ENCODE measurements at regions not wholly inside any gene's neighbourhood (a gene's known extent, or its start where the extent isn't known, plus 50 kb on each side); places are given as distances from the start of the nearest gene placed in this dataset.
"Not testable (repeated sequence)": the region's sequence is repeated elsewhere in the genome, so short reads cannot be mapped to it uniquely, and the experiment has no call there.

DNA sequence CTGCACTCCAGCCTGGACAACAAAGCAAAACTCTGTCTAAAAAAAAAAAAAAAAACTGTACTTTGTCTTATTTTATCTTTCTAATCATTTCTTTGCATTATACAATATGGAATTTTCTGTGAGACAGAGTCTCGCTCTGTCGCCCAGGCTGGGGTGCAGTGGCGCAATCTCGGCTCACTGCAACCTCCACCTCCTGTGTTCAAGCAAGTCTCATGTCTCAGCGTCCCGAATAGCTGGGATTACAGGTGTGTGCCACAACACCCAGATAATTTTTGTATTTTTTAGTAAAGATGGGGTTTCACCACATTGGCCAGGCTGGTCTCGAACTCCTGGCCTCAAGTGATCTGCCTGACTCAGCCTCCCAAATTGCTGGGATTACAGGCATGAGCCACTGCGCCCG is 90.0 kb downstream of the MRPL14 start:
- not testable (repeated sequence) for DNase-seq (ENCODE audit: low read depth)

DNA sequence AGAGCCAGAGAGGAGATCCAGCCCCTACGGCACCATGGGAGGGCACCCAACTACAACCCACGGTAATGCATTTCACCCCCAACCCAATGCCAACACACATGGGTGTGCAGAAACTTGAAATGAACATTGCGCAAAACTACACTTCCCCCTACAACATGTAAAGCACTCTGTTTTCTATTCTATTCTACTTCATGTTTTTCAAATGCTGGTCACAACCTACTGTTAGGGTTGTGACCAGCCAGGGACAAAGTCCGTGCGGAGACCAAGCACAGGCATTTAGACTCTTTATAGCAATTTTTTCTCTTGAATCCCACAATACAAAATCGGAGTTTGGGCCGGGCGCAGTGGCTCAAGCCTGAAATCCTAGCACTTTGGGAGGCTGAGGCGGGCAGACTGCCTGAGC is 90.6 kb downstream of the MRPL14 start:
- no peak for DNase-seq (ENCODE audit: low read depth)

DNA sequence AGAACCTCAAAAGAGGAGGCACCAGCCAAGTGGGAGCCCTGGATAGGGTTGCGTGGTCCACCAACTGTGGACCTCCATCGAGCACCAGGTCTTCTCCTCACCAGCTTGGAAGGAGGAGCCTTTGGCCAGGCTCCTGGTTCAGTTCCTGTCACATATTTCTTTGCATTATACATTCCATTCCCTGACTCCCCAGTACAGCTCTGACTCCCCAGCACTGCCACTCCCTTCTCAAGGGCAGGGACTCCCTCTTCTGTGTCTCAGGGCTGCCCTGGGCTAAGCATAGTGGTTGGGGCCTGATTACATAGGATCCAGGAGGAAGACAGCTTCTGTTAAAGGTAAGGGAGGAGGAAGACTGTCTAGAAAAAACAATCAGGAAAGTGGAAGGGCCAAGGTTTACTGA is 91.1 kb downstream of the MRPL14 start:
- DNase-seq (ENCODE audit: low read depth): no peak

DNA sequence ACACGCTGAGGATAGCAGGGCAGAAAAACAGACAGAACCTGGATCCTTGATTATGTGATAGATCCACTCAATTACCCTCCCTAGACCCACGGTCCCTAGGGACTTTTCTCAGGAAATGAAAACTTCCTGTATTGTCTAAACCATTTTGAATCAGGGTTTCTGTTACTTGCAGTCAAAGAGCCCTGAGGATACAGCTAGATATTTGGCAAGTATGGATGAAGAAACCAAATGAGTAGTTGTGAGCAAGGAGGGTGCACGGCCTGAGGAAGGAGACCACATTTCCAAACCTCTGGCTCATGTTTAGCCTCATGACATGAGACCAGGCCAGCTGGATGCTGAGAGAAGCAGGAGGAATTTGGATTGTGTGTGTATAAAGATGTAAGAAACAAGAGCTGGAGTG is 91.6 kb downstream of the MRPL14 start:
- no peak for DNase-seq (ENCODE audit: low read depth)

DNA sequence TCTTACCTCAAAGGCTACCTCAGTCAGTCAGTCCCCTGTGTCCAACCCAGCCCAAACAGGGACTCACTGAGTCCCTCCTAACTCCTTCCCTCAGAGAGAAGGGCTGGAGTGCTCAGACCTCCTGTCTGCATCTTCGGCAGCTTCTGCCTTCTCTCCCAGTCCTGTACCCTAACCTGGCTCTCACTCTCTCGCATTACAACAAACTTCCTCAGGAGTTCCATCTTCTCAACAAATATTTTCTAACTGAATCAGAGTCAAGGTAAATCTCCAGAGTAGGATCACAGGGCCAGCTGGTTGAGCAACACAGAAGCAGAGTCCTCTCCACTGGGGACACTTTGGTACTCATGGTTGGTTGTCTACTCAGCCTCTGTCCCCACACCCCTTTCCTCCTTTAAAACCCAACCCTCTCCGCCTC is 92.3 kb downstream of the MRPL14 start:
- DNase-seq (ENCODE audit: low read depth): no peak

DNA sequence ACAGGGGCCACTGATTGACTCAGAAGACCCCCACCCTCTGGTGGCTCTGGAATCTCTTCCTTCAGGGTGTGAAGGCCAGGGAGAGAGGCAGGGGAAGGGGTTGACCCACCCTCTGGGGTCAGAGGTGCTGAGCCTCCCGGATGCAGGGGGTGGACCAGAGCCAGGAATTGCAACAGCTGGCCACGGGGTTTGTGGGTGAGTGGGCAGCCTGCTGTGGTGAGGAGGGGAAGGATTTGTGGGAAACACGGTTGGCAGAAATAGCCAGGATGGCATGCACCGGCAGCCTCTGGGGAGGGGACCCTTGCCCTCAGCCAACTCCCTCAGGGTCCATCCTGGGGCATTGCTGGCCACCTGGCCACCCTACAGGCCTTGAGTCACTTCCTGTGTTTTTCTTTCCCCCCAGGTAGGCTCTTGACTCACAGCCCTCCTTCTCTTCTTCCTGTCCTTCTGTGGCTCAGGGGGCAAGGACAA is 92.8 kb downstream of the MRPL14 start:
- no peak for DNase-seq (ENCODE audit: low read depth)

DNA sequence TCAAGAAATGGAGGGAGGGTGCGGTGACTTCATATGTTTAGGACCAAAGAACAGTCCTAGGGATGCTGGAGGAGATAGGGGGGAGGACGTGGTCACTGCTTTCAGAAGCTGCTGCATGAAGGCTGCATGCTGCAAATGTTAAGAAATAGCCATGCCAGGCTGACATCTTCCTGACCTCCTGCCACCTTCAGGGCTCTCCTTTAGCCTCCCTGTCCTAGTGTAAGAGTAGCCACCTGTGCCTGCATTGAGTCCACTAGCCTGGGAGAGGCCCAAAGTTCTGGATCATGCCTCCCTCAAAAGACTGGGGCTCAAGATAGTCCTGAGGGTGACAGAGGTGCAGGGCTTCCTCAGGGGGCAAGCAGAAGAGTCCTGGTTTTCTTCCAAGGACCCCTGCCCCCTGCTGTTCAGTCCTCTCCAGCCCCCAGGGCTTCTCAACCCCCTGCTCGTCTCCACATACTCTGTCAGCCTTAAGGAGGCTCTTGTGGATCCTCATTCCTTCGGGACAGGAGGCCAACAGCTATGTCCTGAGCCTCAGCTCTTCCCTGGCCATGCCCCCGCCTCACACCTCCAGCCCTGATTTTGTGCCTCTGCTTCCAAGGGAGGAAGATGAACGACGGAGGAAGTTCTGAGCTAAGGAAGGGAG is 96.3 kb downstream of the MRPL14 start:
- no peak for DNase-seq (ENCODE audit: low read depth)

DNA sequence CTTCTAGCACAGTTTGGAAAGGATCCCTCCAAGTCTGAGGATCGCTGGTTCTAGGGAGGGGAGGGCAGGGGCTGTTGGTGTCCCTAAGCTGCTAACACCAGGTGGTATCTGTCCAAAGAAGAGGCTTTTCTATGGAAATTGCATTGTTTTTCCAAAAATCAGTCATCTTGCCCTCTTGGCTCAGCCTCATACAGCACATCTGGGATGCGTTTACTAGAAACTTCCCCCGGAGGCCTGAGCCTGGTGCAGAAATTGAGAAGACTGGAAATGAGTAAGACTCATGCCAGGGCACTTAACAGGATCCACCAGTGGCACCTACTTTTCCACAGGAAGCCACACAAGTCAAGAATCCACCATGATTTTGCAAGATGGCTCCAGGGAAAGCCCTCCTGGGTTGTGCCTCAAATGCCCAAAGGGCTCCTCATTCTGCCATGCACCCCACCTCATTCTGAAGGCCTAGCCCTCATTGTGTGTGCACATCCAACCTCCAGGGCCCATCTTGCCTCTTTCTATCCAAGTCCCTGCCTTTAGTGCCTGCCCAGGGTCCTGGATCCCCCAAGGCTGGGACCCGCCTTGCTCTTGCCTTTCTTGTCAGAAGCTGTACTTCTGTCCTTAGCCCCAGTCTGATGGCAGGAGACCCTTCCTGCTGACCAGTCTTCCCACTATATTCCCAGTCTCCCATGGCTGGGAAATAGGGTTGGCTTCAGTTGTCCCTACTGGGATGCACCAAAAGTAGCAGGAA is 97.6 kb downstream of the MRPL14 start:
- DNase-seq (ENCODE audit: low read depth): no peak

DNA sequence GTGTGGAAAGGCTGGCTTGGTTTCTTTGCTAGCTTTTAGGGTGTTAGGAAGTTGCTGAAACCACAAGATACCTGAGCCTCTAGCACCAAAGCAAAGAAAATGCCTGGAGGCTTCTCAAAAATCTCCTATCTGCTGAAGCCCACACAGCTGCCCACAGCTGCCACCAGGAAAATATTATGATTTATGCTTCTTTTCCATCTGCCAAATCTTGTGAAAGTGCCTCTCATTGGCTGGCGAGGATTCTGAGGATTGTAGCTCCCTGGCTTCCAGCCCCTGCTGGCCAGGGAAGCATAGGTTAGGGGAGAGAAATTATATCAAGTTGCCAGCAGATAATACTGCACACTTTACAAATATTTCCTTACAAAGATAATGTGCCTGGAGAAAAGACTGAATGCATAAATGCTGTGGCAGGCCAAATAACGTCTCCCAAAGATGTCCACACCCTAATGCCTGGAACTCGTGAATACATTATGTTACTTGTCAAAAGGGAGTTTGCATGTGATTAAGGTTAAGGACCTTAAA is 98.4 kb downstream of the MRPL14 start:
- no peak for DNase-seq (ENCODE audit: low read depth)

DNA sequence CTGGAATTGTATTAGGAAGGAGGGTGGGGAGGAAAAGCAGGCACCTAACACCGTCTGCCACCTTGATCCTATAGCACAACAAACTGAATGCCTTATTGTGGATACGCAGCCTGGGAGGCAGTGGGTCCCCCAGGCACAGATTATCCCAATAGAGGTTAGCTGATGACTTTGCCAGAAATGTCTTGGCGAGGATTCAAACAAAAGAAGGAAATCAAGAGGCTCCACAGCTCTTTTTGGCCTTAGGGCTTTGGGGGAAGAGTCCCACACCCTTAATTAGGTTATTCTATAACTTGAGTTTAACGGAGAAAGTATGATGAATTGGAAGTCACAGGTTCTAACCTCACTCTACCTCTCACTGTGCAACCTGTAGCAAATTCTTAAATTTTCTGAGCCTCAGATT is 102.0 kb downstream of the MRPL14 start:
- DNase-seq (ENCODE audit: low read depth): no peak

DNA sequence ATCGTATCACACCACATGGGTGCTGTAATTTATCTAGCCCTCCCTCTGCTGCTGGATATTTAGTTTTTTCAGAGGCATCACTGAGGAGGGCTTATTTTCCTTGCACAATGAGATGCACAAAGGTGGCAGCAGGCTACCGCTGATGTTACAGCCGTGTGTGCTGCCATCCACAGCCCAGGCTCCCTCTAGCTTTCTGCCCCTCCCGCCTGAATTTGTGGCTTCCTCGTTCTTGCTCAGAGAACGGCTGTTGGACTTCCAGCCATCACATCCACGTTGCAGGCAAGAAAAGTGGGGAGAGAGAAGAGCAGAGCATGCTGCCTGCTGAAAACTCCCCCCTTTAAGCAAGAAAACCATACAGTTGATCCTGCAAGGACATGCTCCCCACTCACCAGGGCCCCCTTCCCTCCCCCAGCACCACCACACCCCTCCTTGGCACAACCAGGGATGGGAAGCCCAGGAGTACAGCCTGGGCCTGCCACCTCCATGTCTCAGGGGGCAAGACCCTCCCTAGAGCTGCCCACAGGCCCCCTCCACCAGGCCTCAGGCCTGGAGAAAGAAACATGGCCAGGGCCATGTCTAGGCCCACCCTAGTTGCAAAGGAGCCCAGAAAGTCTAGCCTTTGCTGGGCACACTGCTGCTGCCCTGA is 102.6 kb downstream of the MRPL14 start:
- DNase-seq (ENCODE audit: low read depth): no peak

DNA sequence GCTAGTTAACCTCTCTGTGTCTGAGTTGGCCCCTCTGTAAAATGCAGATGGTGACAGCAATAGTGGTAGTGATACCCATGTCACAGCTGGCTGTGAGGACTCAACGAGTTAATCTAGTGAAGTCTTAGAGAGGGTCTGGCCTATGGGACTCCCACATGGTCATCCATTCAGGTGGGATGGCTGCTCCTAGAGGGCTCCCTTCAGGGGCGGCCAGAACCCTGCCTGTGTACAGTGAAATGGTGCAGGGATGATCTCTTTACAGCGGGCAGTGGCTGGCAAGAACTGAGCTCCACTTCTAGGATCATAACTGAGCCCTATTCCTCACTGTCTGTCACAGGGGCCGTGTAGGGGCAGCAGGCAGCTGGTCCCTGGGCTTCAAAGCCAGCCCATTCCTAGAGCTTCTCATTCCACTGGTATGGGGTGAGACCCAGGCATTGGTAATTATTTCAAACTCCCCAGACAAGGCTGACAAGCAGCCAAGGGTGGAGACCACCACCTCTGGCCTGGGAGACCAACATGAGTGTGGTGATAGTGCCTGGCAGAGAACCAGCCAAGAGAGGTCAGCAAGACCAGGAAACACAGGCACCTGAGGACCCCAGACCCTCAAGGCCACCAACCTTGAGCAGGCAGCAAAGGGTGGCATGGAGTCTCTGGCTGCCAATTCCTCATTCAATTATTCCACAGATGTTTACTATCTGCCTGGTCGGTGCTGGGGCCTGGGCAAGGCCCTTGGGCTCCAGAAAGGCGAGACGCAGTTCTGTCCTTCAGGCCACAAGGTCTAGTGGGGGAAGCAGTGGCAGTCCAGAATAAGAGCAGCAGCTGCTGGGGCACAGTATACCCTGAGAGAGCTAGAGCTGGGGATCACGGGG is 103.4 kb downstream of the MRPL14 start:
- no peak for DNase-seq (ENCODE audit: low read depth)

DNA sequence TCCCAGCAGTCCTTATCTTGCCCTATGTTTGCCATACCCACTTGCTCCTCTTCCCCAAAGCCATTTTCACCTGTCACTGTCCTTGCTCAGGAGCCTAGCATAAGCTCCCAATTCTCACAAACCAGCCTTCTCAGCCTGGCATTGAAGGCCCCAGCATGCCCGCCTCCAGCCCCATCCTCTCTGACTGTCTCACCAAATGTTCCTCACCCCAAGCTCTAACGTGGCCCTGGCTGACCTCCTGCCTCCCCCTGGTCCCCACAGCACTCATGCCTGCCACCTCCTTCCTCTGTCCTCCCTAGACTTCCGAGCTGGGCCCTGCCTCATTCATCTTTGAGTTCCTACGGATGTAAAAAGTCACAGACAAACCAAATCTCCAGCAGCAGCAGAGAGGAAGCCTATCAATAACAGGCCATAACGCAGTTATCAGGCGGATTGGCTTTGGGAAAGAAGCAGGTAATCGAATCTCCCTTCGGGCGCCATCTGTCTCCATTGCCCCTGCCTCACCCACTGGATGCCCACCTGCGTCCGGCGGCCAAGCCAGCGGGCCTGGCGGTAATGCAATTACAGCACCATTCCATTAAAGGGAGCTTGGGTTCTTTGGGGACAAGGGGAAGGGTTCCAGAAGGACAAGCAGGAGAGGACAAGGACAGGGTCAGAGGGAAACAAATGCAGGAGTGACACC is 104.4 kb downstream of the MRPL14 start:
- DNase-seq (ENCODE audit: low read depth): no peak

DNA sequence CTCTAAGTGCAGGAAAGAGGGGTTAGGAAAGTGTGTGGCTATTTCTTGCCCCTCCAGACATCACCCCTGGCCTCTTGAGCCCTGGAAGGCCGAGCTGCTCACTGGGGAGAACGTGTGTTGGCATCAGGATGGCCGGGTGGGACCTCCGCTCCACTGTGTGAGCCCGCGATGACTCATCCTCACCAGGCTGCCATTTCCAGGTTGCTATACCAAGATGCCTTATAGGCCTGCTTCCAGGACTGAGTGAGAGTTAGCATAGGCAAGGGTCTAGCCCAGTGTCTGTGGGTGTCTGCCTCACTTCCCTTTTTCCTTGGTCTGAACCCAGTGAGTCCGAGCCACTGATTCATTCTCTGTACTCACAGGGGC is 105.0 kb downstream of the MRPL14 start:
- no peak for DNase-seq (ENCODE audit: low read depth)

DNA sequence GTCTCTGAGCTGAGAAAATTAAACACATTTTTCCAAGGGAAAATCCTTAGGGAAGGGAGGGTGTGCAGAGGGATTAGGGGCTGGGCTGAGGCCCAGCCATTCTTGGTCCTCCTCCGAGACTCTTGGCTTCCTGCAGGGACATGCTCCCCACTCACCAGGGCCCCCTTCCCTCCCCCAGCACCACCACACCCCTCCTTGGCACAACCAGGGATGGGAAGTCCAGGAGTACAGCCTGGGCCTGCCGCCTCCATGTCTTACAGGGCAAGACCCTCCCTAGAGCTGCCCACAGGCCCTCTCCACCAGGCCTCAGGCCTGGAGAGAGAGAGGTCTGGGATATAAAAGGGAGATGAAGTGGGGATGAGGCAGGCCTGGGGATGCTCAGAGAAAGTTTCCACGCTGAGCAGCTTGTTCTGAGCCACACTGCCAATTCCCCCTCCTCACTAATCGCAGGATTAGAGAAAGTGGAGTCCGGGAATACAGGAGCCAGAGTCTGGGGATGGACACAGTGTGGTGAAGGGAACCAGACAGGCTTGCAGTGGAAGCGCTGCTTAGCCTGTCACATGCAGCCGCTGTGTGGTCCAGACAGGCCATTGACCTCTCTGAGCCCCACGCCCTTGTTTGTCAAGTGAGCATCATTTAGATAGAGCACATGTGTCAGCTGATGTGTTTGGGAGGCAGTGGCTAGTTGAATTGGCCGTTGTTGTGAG is 105.5 kb downstream of the MRPL14 start:
- no peak for DNase-seq (ENCODE audit: low read depth)

DNA sequence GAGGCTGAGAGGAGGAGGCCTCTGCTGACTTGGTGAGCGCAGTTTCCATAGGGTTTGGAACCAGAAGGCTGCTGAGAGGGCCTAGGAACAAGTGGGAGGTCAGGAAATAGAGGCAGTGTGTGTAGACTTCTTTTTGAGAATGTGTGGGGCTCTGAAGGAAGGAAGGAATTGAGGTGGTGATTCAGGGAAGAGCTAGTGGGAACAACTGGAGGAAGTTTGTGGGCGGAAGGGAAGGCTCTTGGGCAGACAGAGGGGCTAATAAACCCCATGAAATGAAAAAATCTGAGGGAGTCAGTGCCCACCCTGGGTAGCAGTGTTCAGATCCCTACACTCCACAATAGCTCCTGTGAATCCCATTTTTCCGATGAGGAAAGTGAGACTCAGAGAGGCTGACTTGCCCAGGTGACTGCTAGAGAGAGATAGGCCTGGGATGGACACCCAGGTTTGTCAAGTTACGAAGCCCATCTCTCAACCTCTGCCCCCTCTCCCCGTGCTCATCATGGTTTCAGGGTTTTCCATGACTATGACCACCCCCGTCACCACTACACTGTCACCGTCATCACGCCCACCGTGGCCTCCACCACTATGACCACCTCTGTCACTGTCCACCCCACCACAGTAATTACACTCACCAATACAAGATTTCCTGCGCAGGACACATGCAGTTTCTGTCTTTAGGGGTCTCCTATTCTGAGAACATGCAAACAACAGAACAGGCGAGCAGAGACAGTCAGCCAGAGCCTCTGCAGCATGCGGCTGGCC is 106.4 kb downstream of the MRPL14 start:
- DNase-seq (ENCODE audit: low read depth): no peak

DNA sequence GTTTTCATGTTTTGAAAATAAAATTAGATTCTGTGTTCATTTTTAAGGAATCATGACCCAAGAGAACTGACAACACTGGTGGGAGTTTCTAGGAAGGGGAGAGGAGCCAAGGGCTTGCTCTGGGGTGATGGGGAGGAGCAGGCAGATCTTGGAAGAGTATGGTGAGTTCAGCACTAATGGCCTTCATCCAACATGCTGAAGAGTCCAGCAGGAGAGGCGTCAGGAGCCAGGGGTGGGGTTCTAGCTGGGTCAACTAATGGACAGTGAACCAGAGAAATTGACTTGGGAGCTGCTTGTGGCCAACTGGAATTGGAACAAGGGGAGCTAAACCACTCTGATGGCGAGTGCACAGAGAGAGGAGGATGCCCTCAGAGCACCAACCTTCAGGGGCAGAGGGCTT is 107.1 kb downstream of the MRPL14 start:
- no peak for DNase-seq (ENCODE audit: low read depth)

DNA sequence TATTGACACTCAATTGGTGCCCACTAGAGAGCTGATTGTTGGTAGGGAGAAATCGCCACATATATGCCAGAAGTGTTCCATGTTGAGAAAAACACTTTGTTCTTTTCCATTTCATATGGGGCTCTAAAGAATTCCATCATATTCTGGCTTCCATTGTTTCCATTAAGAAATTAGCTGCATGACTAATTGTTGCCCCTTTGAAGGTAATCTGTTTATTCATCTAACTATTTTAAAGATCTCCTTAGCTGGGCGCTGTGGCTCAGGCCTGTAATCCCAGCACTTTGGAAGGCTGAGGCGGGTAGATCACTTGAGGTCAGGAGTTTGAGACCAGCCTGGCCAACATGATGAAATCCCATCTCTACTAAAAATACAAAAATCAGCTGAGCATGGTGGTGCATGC is 109.9 kb downstream of the MRPL14 start:
- not testable (repeated sequence) for DNase-seq (ENCODE audit: low read depth)

DNA sequence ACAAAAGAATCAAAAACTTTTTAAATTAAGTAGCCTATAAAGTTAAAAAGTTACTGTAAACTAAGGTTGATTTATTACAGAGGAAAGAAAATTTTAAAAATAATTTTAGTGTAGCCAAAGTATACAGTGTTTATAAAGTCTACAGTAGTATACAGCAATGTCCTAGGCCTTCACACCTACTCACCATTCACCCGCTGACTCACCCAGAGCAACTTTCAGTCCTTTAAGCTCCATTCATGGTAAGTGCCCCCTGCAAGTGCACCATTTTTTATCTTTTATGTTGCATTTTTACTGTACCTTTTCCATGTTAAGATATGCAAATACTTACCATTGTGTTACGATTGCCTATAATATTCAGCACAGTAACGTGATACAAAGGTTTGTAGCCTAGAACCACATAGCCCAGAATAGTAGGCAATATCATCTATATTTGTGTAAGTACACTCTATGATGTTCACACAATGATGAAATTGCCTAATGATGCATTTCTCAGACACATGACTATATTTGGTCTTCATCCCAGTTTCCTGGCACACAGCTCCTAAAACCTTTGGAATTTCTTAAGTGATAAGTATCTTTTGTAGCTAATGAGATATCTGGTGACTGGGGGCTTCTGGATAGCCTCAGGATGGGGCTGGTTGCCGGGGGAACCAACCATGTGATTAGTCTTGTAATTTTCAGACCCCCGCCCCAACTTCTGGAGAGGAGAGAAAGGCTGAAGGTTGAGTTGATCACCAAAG is 111.0 kb downstream of the MRPL14 start:
- no peak for DNase-seq (ENCODE audit: low read depth)
